Heart left ventricle (tissue), 16 donors: ENCODE measurements at regions not wholly inside any gene's neighbourhood (a gene's known extent, or its start where the extent isn't known, plus 50 kb on each side); places are given as distances from the start of the nearest gene placed in this dataset.

ENCODE experiments used
- ATAC-seq, 4 donors: fragments of 200-7000 bp; cut with Tn5 transposase; one replicate each; pipeline ENCODE4 v1.9.1; 2020 to 2022; ENCODE audit warnings: moderate library complexity in 4 of 4, mild to moderate bottlenecking in 3 of 4, moderate number of reproducible peaks in 1 of 4
- DNase-seq, 5 donors: peaks; one replicate each; pipeline ENCODE4 v3.0.0-alpha.2; 2020
- H3K27ac ChIP-seq, 12 donors: fragments of 200-600 bp; sonication (generic) in 4 of 12; one replicate each; pipeline versions ENCODE4 v1.5.0 to v1.8.0; 2016 to 2022; ENCODE audit warnings: mild to moderate bottlenecking in 2 of 12
- H3K27me3 ChIP-seq, 9 donors: fragments of 200-600 bp; sonication (generic) in 2 of 9; one replicate each; pipeline versions ENCODE4 v1.5.1 to v1.8.0; 2016 to 2022; ENCODE audit warnings: mild to moderate bottlenecking in 3 of 9
- H3K36me3 ChIP-seq, 9 donors: fragments of 200-600 bp; sonication (generic) in 2 of 9; one replicate each; pipeline versions ENCODE4 v1.5.0 to v1.8.0; 2018 to 2022; ENCODE audit warnings: mild to moderate bottlenecking in 2 of 9
- H3K4me1 ChIP-seq, 12 donors: fragments of 200-600 bp; sonication (generic) in 4 of 12; one replicate each; pipeline versions ENCODE4 v1.5.0 to v1.8.0; 2016 to 2022; ENCODE audit warnings: mild to moderate bottlenecking in 3 of 12
- H3K4me3 ChIP-seq, 12 donors: fragments of 200-600 bp; sonication (generic) in 4 of 12; one replicate each; pipeline versions ENCODE4 v1.5.0 to v1.8.0; 2017 to 2022; ENCODE audit warnings: mild to moderate bottlenecking in 9 of 12, moderate library complexity in 4 of 12
- H3K9me3 ChIP-seq, 12 donors: fragments of 200-600 bp; sonication (generic) in 4 of 12; one replicate each; pipeline versions ENCODE4 v1.5.0 to v1.8.0; 2016 to 2022; ENCODE audit warnings: mild to moderate bottlenecking in 1 of 12
- POLR2A ChIP-seq, 2 donors: fragments of 450-650 bp; IDR thresholded peaks; one replicate each; pipeline ENCODE4 v1.6.1; 2017; ENCODE audit warnings: antibody characterized with exemption in 2 of 2, mild to moderate bottlenecking in 2 of 2, moderate library complexity in 2 of 2
- WGBS, 4 donors: extraction: QIAGEN DNeasy Blood & Tissue Kit in 2 of 4; methylation state at CpG; one replicate each; pipeline versions ENCODE4 v1.1.5 to v1.1.7; 2013 to 2018; 5-methylcytosine and 5-hydroxymethylcytosine counted together
- intact Hi-C, 10 donors: fragments of 100-400 bp; cut with DNase I; formaldehyde crosslinking; loops; one replicate each; pipeline versions ENCODE4 v1.11.1 to v1.14.2; 2022
- TF ChIP-seq, protein P1 (sequence below), 12 donors: fragments of 200-600 bp; sonication (generic) in 4 of 12; IDR thresholded peaks; one replicate each; pipeline versions ENCODE4 v1.5.0 to v1.8.0; 2018 to 2022; ENCODE audit warnings: antibody characterized with exemption in 12 of 12, mild to moderate bottlenecking in 5 of 12
- donor health status: ischemic (EF 13 %, LVEDD 7.1; RV severe dilation, severe dysfunction).
- donor health status: healthy with polysubstance abuse.
- donor health status: DM: no; HTN: yes; CAD: no.
- donor health status: DM: no; HTN: no; CAD: no.
- donor health status: ischemic (EF 25% LVEDD 6.9; RV normal size, moderate dysfunction).
- donor health status: ischemic (EF 25% LVEDD 5.7; RV mildly dilated, moderate dysfunction).
- donor health status: healthy.
- donor health status: DM: yes; HTN: yes; CAD: no.
- donor health status: ischemic (EF 35%, LVEDD 5.7; RV mildly dilated, moderate dysfunction).
- donor health status: nonischemic (EF 11% LVEDD 7.7; RV severe dilation, severe dysfunction).
- donor health status: DM: yes; HTN: yes; CAD: no.
- donor health status: PGD.
- donor health status: ischemic (EF 29% LVEDD 5.4; RV normal size, mild dysfunction).
- donor health status: nonischemic (EF 23%, LVEDD 6.1; RV moderate dilation, normal function).

DNA sequence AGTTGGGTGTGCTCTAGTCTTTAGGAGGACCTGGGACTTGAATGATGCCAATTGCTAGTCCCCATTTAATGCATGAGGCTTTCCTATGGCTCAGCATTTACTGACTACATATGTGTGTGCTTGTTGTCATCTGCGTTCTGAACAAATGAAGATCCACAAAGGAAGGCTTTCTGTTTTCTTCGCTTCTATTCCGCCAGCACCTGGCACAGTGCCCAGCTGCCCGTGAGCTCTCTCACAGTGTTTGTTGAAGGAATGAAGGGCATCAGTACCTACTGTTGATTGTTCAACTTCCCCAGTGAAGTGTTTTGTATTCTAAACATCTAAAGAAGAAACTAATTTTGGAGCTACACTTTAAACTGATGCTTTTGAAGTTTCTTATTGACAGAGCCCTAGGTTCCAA is 122.4 kb upstream of the LINC00305 start:
- no peak overlapping the region for H3K27ac ChIP-seq
- intact Hi-C loops: no loop called here
- DNase-seq: no peak
- 29 to 45% (median 40%) methylated on average over 4 of the region's 4 CpGs for WGBS, 4 donors
- H3K4me3 ChIP-seq: no peak overlapping the region
- peaks cover 0 to 3% (median 0%) of the 10 kb centered on the region in 12 donors for H3K9me3 ChIP-seq
- no peak for ATAC-seq
- H3K4me1 ChIP-seq: peaks cover 0 to 7% (median 0%) of the 10 kb centered on the region in 12 donors
- H3K27me3 ChIP-seq: no peaks in the 10 kb centered on the region
- H3K36me3 ChIP-seq: no peaks in the 10 kb centered on the region
- TF ChIP-seq, protein P1, sequence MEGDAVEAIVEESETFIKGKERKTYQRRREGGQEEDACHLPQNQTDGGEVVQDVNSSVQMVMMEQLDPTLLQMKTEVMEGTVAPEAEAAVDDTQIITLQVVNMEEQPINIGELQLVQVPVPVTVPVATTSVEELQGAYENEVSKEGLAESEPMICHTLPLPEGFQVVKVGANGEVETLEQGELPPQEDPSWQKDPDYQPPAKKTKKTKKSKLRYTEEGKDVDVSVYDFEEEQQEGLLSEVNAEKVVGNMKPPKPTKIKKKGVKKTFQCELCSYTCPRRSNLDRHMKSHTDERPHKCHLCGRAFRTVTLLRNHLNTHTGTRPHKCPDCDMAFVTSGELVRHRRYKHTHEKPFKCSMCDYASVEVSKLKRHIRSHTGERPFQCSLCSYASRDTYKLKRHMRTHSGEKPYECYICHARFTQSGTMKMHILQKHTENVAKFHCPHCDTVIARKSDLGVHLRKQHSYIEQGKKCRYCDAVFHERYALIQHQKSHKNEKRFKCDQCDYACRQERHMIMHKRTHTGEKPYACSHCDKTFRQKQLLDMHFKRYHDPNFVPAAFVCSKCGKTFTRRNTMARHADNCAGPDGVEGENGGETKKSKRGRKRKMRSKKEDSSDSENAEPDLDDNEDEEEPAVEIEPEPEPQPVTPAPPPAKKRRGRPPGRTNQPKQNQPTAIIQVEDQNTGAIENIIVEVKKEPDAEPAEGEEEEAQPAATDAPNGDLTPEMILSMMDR (IDR thresholded peaks at IDR 0.05): no peak
- no peak for TF ChIP-seq POLR2A (IDR thresholded peaks at IDR 0.05)

DNA sequence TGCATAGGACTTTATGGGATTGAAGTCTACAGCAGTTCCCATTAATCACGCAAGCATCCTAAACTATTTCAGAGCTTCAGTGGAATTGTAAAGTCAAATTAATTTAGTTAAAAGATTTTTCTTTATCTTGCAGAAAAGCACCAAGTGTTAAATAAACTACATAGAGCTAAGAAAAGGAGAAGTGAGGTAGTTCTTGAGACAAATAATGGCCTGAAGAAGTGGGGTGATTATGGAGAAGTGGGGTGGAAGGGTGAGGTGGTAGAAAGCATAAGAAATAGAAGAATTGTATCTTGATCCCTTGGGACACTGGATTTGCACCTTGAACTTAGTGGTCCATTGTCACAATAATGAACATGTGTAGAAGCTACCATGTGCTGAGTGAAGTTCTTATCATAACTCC is 121.7 kb upstream of the LINC00305 start:
- no peaks in the 10 kb centered on the region for H3K27me3 ChIP-seq
- no peak for DNase-seq
- H3K4me3 ChIP-seq: no peak overlapping the region
- no peak overlapping the region for H3K27ac ChIP-seq
- intact Hi-C loops: no loop called here
- peaks cover 0 to 4% (median 0%) of the 10 kb centered on the region in 12 donors for H3K4me1 ChIP-seq
- H3K36me3 ChIP-seq: no peaks in the 10 kb centered on the region
- no peak for TF ChIP-seq POLR2A (IDR thresholded peaks at IDR 0.05)
- TF ChIP-seq, protein P1 (IDR thresholded peaks at IDR 0.05): no peak
- no peak for ATAC-seq
- WGBS, 4 donors: 91 to 96% (median 96%) methylated on average over 1 of the region's 1 CpG
- peaks cover 0 to 3% (median 0%) of the 10 kb centered on the region in 12 donors for H3K9me3 ChIP-seq

DNA sequence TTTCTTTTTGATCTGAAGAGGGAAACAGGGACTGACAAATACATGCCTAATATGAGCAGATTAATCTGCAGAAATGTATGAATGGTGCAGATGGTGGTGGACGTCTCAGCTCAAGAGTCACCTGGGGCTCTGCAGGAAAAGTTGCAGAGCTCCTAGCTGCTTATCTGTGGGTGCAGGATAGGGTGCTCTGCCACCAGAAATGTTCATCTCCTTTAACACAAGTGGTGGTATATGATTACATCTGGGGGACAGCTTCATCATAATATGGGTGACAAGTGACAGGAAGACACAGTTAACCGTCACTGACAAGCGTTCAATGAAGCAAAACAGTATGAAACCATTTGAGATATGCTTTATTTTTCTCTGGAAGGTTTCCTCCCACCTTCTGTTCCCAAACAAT is 121.2 kb upstream of the LINC00305 start:
- intact Hi-C loops: no loop called here
- DNase-seq (no peak), ATAC-seq (no peak)
- no peaks in the 10 kb centered on the region for H3K4me1 ChIP-seq
- no peaks in the 10 kb centered on the region for H3K27me3 ChIP-seq
- H3K4me3 ChIP-seq: no peak overlapping the region
- peaks cover 0 to 3% (median 0%) of the 10 kb centered on the region in 12 donors for H3K9me3 ChIP-seq
- 79 to 86% (median 81%) methylated on average over 3 of the region's 3 CpGs for WGBS, 4 donors
- TF ChIP-seq, protein P1 (IDR thresholded peaks at IDR 0.05): no peak
- TF ChIP-seq POLR2A (IDR thresholded peaks at IDR 0.05): no peak
- H3K27ac ChIP-seq: no peak overlapping the region
- no peaks in the 10 kb centered on the region for H3K36me3 ChIP-seq

DNA sequence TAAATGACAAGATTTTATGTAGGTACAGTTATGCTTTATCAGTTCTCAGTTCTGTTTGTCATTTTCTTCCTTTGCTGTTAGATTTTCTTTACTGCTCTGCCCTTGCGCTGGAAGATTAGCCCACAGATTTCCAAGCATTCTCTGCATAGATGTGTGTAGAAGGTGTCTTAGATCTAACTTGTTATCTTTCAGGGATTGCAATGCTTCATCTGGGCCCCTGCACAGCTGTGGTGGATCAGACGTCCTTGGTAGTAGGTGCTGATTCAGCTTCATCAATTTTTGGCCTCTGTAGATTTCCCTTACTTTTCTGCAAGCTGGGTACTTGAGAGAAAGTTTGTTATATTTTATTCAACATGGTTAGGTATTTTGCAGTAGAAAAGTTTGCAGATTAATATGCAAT is 115.3 kb upstream of the LINC00305 start:
- ATAC-seq (no peak), DNase-seq (no peak)
- WGBS, 4 donors: 60 to 79% (median 70%) methylated on average over 2 of the region's 2 CpGs
- intact Hi-C loops: no loop called here
- Histone ChIP-seq H3K36me3 (no peaks in the 10 kb centered on the region), H3K27ac (no peak overlapping the region), H3K4me1 (no peaks in the 10 kb centered on the region), H3K9me3 (no peaks in the 10 kb centered on the region), H3K27me3 (no peaks in the 10 kb centered on the region), H3K4me3 (no peak overlapping the region)
- TF ChIP-seq, protein P1 (IDR thresholded peaks at IDR 0.05): no peak
- no peak for TF ChIP-seq POLR2A (IDR thresholded peaks at IDR 0.05)
